ENCODE measurements at regions not wholly inside any gene's neighbourhood (a gene's known extent, or its start where the extent isn't known, plus 50 kb on each side); places are given as distances from the start of the nearest gene placed in this dataset.

- no peak overlapping the region for H3K4me3 ChIP-seq
- no peak for TF ChIP-seq EZH2phosphoT487 (IDR thresholded peaks at IDR 0.05; ENCODE audit: low read depth, severe bottlenecking, unreplicated experiment)
- no peak for TF ChIP-seq CTCF (IDR thresholded peaks at IDR 0.05; ENCODE audit: poor library complexity)
- no peak for TF ChIP-seq EZH2 (IDR thresholded peaks at IDR 0.05; ENCODE audit: borderline replicate concordance)
- no peaks in the 10 kb centered on the region for H3K9me2 ChIP-seq (replicated peaks; ENCODE audit: insufficient read depth)
- DNase-seq (ENCODE audit: low spot score), result peak; percentile 37
- H2AFZ ChIP-seq, result no peak overlapping the region
- H3K36me3 ChIP-seq (replicated peaks; ENCODE audit: insufficient read depth, low read depth), result no peaks in the 10 kb centered on the region
- peaks cover 24% of the 10 kb centered on the region for H3K4me1 ChIP-seq (ENCODE audit: insufficient read depth)
- peak overlapping the region; percentile 73 for H3K27ac ChIP-seq
- H4K20me1 ChIP-seq (ENCODE audit: insufficient read depth, poor library complexity, severe bottlenecking), result no peaks in the 10 kb centered on the region
- H3K4me2 ChIP-seq, result no peak overlapping the region
- H3K9me3 ChIP-seq (ENCODE audit: low read depth), result no peaks in the 10 kb centered on the region
- 54% methylated on average over 3 of the region's 3 CpGs for WGBS (ENCODE audit: low lambda C conversion rate, missing lambda C conversion rate)
- no peaks in the 10 kb centered on the region for H3K79me2 ChIP-seq
- H3K27me3 ChIP-seq, result no peaks in the 10 kb centered on the region
Observed at GRCh38 chr12:114993165-114993564, 309.2 kb upstream of the TBX3 start.

GRCh38 chr12:114992443-114992842, 308.5 kb upstream of the TBX3 start:
- TF ChIP-seq EZH2 (IDR thresholded peaks at IDR 0.05; ENCODE audit: borderline replicate concordance) (no peak), EZH2phosphoT487 (IDR thresholded peaks at IDR 0.05; ENCODE audit: low read depth, severe bottlenecking, unreplicated experiment) (no peak), CTCF (IDR thresholded peaks at IDR 0.05; ENCODE audit: poor library complexity) (no peak)
- 44% methylated on average over 1 of the region's 1 CpG for WGBS (ENCODE audit: low lambda C conversion rate, missing lambda C conversion rate)
- Histone ChIP-seq H3K27ac (peak overlapping the region; percentile 73), H4K20me1 (ENCODE audit: insufficient read depth, poor library complexity, severe bottlenecking) (no peaks in the 10 kb centered on the region), H3K4me2 (no peak overlapping the region), H3K4me1 (ENCODE audit: insufficient read depth) (peaks cover 24% of the 10 kb centered on the region), H3K36me3 (replicated peaks; ENCODE audit: insufficient read depth, low read depth) (no peaks in the 10 kb centered on the region), H3K9me3 (ENCODE audit: low read depth) (no peaks in the 10 kb centered on the region), H2AFZ (no peak overlapping the region), H3K27me3 (no peaks in the 10 kb centered on the region), H3K79me2 (no peaks in the 10 kb centered on the region), H3K9me2 (replicated peaks; ENCODE audit: insufficient read depth) (no peaks in the 10 kb centered on the region), H3K4me3 (no peak overlapping the region)
- DNase-seq (ENCODE audit: low spot score), result no peak

- H3K79me2 ChIP-seq, result no peaks in the 10 kb centered on the region
- 62% methylated on average over 4 of the region's 4 CpGs for WGBS (ENCODE audit: low lambda C conversion rate, missing lambda C conversion rate)
- H4K20me1 ChIP-seq (ENCODE audit: insufficient read depth, poor library complexity, severe bottlenecking), result no peaks in the 10 kb centered on the region
- H3K4me2 ChIP-seq, result no peak overlapping the region
- H3K4me3 ChIP-seq, result no peak overlapping the region
- no peak for DNase-seq (ENCODE audit: low spot score)
- no peaks in the 10 kb centered on the region for H3K9me3 ChIP-seq (ENCODE audit: low read depth)
- TF ChIP-seq EZH2 (IDR thresholded peaks at IDR 0.05; ENCODE audit: borderline replicate concordance) (no peak), CTCF (IDR thresholded peaks at IDR 0.05; ENCODE audit: poor library complexity) (no peak), EZH2phosphoT487 (IDR thresholded peaks at IDR 0.05; ENCODE audit: low read depth, severe bottlenecking, unreplicated experiment) (no peak)
- no peaks in the 10 kb centered on the region for H3K36me3 ChIP-seq (replicated peaks; ENCODE audit: insufficient read depth, low read depth)
- peak overlapping the region; percentile 73 for H3K27ac ChIP-seq
- no peaks in the 10 kb centered on the region for H3K27me3 ChIP-seq
- H3K9me2 ChIP-seq (replicated peaks; ENCODE audit: insufficient read depth), result no peaks in the 10 kb centered on the region
- H2AFZ ChIP-seq, result no peak overlapping the region
- peaks cover 24% of the 10 kb centered on the region for H3K4me1 ChIP-seq (ENCODE audit: insufficient read depth)
Observed at GRCh38 chr12:114990381-114990780, 306.4 kb upstream of the TBX3 start.

GRCh38 chr12:114986849-114987248, 302.9 kb upstream of the TBX3 start:
- 85% methylated on average over 1 of the region's 1 CpG for WGBS (ENCODE audit: low lambda C conversion rate, missing lambda C conversion rate)
- Histone ChIP-seq H3K79me2 (no peaks in the 10 kb centered on the region), H3K27me3 (no peaks in the 10 kb centered on the region), H3K36me3 (replicated peaks; ENCODE audit: insufficient read depth, low read depth) (no peaks in the 10 kb centered on the region), H3K4me1 (ENCODE audit: insufficient read depth) (peaks cover 15% of the 10 kb centered on the region), H3K9me2 (replicated peaks; ENCODE audit: insufficient read depth) (no peaks in the 10 kb centered on the region), H3K4me3 (no peak overlapping the region), H4K20me1 (ENCODE audit: insufficient read depth, poor library complexity, severe bottlenecking) (no peaks in the 10 kb centered on the region), H2AFZ (no peak overlapping the region), H3K4me2 (no peak overlapping the region), H3K9me3 (ENCODE audit: low read depth) (no peaks in the 10 kb centered on the region), H3K27ac (no peak overlapping the region)
- DNase-seq (ENCODE audit: low spot score), result no peak
- TF ChIP-seq EZH2phosphoT487 (IDR thresholded peaks at IDR 0.05; ENCODE audit: low read depth, severe bottlenecking, unreplicated experiment), result no peak
- no peak for TF ChIP-seq CTCF (IDR thresholded peaks at IDR 0.05; ENCODE audit: poor library complexity)
- TF ChIP-seq EZH2 (IDR thresholded peaks at IDR 0.05; ENCODE audit: borderline replicate concordance), result no peak

All from hepatocyte (in vitro differentiated cells).